HCT116 (cell line): ENCODE measurements at regions not wholly inside any gene's neighbourhood (a gene's known extent, or its start where the extent isn't known, plus 50 kb on each side); places are given as distances from the start of the nearest gene placed in this dataset.

Source experiments
- ATAC-seq: fragments of 200-7000 bp; cut with Tn5 transposase; 2 replicates; pipeline ENCODE4 v1.9.1; 2020; ENCODE audit warnings: mild to moderate bottlenecking, moderate library complexity
- BruUV-seq: library from RNA; stranded (reverse); fragments of 400-500 nt; replicated peaks from 2 replicates; lab custom pipeline; 2021; lab: Mats Ljungman, UMichigan
- CTCF ChIA-PET: fragments of 300-600 bp; sonication (Branson Sonifier 250); formaldehyde crosslinking; loops from one replicate; lab custom pipeline; 2021; ENCODE audit warnings: antibody characterized with exemption; lab: Charles Lee
- POLR2A ChIA-PET: fragments of 300-600, 350-600 bp; sonication (Branson Sonifier 250); formaldehyde crosslinking; loops from one replicate; lab custom pipeline; 2021; ENCODE audit warnings: antibody characterized with exemption; lab: Charles Lee
- RAD21 ChIA-PET, 2 experiments: fragments of 300-600 bp; sonication (Branson Sonifier 250); formaldehyde crosslinking; loops; one replicate each; lab custom pipeline; 2023; ENCODE audit warnings: low total read pairs in 2 of 2; ENCODE audit not compliant: uncharacterized antibody in 2 of 2, unreplicated experiment in 2 of 2, low non-redundant PET in 1 of 2; lab: Charles Lee
- DNase-seq: peaks from one replicate; pipeline ENCODE4 v3.0.0-alpha.2; 2010; ENCODE audit warnings: low read depth, low spot score
- H2AFZ ChIP-seq: fragments of 200-600 bp; shearing (Covaris generic), sonication (generic); 2 replicates; pipeline ENCODE4 v1.6.1; 2017; ENCODE audit warnings: low read depth, mixed run types, mixed read lengths, antibody characterized with exemption, low read length; ENCODE audit not compliant: poor library complexity, severe bottlenecking
- H3K27ac ChIP-seq: 2 replicates; pipeline ENCODE4 v1.5.1; 2012; ENCODE audit warnings: low read depth, low read length
- H3K27me3 ChIP-seq: fragments of 200-600 bp; sonication (generic); 2 replicates; pipeline ENCODE4 v1.6.1; 2016; ENCODE audit warnings: mixed run types, low read length, mixed read lengths; ENCODE audit not compliant: insufficient read depth
- H3K36me3 ChIP-seq, 2 experiments: fragments of 200-500 bp in 1 of 2; fragments of 200-600 bp in 1 of 2; sonication (Bioruptor generic) in 1 of 2; sonication (generic) in 1 of 2; 2 replicates each; pipeline versions ENCODE4 v1.5.1 to v1.6.1; 2014 to 2016; ENCODE audit warnings: low read length in 2 of 2, inconsistent platforms in 1 of 2, mixed read lengths in 1 of 2, mixed run types in 1 of 2; ENCODE audit not compliant: insufficient read depth in 2 of 2, control insufficient read depth in 1 of 2
- H3K4me1 ChIP-seq, 2 experiments: fragments of 200-600 bp in 1 of 2; sonication (generic) in 1 of 2; 2 replicates each; pipeline versions ENCODE4 v1.5.1 to v1.6.1; 2012 to 2017; ENCODE audit warnings: low read length in 2 of 2, inconsistent platforms in 1 of 2, mild to moderate bottlenecking in 1 of 2, mixed read lengths in 1 of 2, mixed run types in 1 of 2, moderate library complexity in 1 of 2; ENCODE audit not compliant: insufficient read depth in 2 of 2, control insufficient read depth in 1 of 2
- H3K4me2 ChIP-seq: fragments of 200-600 bp; sonication (generic); 2 replicates; pipeline ENCODE4 v1.6.1; 2017; ENCODE audit warnings: mixed run types, low read length, mixed read lengths
- H3K4me3 ChIP-seq, 2 experiments: fragments of 200-600 bp in 1 of 2; sonication (generic) in 1 of 2; replicated peaks in 1 of 2; 2 replicates each; pipeline ENCODE4 v1.5.1; 2011 to 2016; ENCODE audit warnings: low read length in 2 of 2, control low read depth in 1 of 2, low read depth in 1 of 2, mild to moderate bottlenecking in 1 of 2, mixed read lengths in 1 of 2, mixed run types in 1 of 2
- H3K79me2 ChIP-seq: fragments of 200-600 bp; sonication (generic); 2 replicates; pipeline ENCODE4 v1.6.1; 2017; ENCODE audit warnings: mild to moderate bottlenecking, mixed run types, low read length, moderate library complexity, mixed read lengths; ENCODE audit not compliant: insufficient read depth
- H3K9ac ChIP-seq: fragments of 200-600 bp; sonication (generic); 2 replicates; pipeline ENCODE4 v1.6.1; 2016; ENCODE audit warnings: low read length, mixed read lengths
- H3K9me2 ChIP-seq: fragments of 200-600 bp; sonication (generic), shearing (Covaris generic); 2 replicates; pipeline ENCODE4 v1.6.1; 2017; ENCODE audit warnings: mixed run types, mild to moderate bottlenecking, moderate library complexity; ENCODE audit not compliant: insufficient read depth
- H3K9me3 ChIP-seq, 2 experiments: fragments of 200-500 bp in 1 of 2; fragments of 200-600 bp in 1 of 2; sonication (Bioruptor generic) in 1 of 2; sonication (generic) in 1 of 2; 2 replicates each; pipeline ENCODE4 v1.6.1; 2014 to 2017; ENCODE audit warnings: low read length in 2 of 2, mixed read lengths in 2 of 2, inconsistent platforms in 1 of 2, low read depth in 1 of 2, mild to moderate bottlenecking in 1 of 2, mixed run types in 1 of 2, moderate library complexity in 1 of 2; ENCODE audit not compliant: control insufficient read depth in 1 of 2, insufficient read depth in 1 of 2
- H4K20me1 ChIP-seq: fragments of 200-600 bp; sonication (generic), shearing (Covaris generic); 2 replicates; pipeline ENCODE4 v1.6.1; 2017; ENCODE audit warnings: mixed run types, mild to moderate bottlenecking, moderate library complexity; ENCODE audit not compliant: insufficient read depth
- CBX3 ChIP-seq: IDR thresholded peaks from 2 replicates; pipeline ENCODE4 v1.6.1; 2012; ENCODE audit warnings: low read depth
- EZH2phosphoT487 ChIP-seq: fragments of 200-600 bp; IDR thresholded peaks from 2 replicates; pipeline ENCODE4 v1.6.1; 2018; ENCODE audit warnings: antibody characterized with exemption, borderline replicate concordance
- FOSL1 ChIP-seq: IDR thresholded peaks from 2 replicates; pipeline ENCODE4 v1.6.1; 2012; ENCODE audit warnings: low read depth
- POLR2A ChIP-seq: IDR thresholded peaks from 2 replicates; pipeline ENCODE4 v1.7.0; 2011; ENCODE audit warnings: borderline replicate concordance; ENCODE audit not compliant: insufficient read depth, insufficient read length; ENCODE audit errors: extremely low read depth
- RAD21 ChIP-seq: IDR thresholded peaks from 2 replicates; pipeline ENCODE4 v1.6.1; 2012; ENCODE audit warnings: low read depth, mild to moderate bottlenecking
- TCF7L2 ChIP-seq: IDR thresholded peaks from 2 replicates; pipeline ENCODE4 v1.7.0; 2011; ENCODE audit warnings: borderline replicate concordance, inconsistent platforms; ENCODE audit not compliant: insufficient read depth, insufficient read length; ENCODE audit errors: extremely low read depth
- intact Hi-C: fragments of 100-400 bp; cut with micrococcal nuclease; formaldehyde crosslinking; loops from 2 replicates; pipeline ENCODE4 v1.10.0; 2022
- TF ChIP-seq, protein P1 (sequence below): IDR thresholded peaks from 2 replicates; pipeline ENCODE4 v1.6.1; 2012; ENCODE audit warnings: low read depth
- TF ChIP-seq, protein P2 (sequence below): IDR thresholded peaks from 2 replicates; pipeline ENCODE4 v1.6.1; 2012
- TF ChIP-seq, protein P3 (sequence below): IDR thresholded peaks from 2 replicates; pipeline ENCODE4 v1.6.1; 2011; ENCODE audit warnings: mild to moderate bottlenecking, low read length, moderate library complexity; ENCODE audit not compliant: insufficient replicate concordance; ENCODE audit errors: extremely low read depth
- TF ChIP-seq, protein P4 (sequence below): IDR thresholded peaks from 2 replicates; pipeline ENCODE4 v1.6.1; 2012

DNA sequence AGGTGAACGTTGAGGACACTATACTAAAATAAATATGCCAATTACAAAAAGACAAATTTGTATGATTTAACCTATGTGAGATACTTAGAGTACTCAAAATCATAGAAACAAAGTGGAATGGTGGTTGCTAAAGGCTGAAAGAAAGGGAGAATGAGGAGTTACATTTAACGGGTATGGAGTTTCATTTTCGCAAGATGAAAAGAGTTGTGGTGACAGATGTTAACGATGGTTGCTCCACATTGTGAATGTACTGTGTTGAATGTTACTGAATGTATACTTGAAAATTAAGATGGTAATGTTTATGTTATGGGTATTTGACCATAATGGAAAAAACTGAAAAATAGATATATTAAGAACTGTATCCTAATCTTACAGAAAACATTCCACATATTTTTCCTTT, 51.3 kb upstream of the MOCS2 start:
- RAD21 ChIA-PET = no interaction called here
- TF ChIP-seq, protein P1, sequence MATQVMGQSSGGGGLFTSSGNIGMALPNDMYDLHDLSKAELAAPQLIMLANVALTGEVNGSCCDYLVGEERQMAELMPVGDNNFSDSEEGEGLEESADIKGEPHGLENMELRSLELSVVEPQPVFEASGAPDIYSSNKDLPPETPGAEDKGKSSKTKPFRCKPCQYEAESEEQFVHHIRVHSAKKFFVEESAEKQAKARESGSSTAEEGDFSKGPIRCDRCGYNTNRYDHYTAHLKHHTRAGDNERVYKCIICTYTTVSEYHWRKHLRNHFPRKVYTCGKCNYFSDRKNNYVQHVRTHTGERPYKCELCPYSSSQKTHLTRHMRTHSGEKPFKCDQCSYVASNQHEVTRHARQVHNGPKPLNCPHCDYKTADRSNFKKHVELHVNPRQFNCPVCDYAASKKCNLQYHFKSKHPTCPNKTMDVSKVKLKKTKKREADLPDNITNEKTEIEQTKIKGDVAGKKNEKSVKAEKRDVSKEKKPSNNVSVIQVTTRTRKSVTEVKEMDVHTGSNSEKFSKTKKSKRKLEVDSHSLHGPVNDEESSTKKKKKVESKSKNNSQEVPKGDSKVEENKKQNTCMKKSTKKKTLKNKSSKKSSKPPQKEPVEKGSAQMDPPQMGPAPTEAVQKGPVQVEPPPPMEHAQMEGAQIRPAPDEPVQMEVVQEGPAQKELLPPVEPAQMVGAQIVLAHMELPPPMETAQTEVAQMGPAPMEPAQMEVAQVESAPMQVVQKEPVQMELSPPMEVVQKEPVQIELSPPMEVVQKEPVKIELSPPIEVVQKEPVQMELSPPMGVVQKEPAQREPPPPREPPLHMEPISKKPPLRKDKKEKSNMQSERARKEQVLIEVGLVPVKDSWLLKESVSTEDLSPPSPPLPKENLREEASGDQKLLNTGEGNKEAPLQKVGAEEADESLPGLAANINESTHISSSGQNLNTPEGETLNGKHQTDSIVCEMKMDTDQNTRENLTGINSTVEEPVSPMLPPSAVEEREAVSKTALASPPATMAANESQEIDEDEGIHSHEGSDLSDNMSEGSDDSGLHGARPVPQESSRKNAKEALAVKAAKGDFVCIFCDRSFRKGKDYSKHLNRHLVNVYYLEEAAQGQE = no peak
- no peak for TF ChIP-seq RAD21
- no peak for TF ChIP-seq EZH2phosphoT487
- TF ChIP-seq TCF7L2 = no peak
- TF ChIP-seq, protein P2, sequence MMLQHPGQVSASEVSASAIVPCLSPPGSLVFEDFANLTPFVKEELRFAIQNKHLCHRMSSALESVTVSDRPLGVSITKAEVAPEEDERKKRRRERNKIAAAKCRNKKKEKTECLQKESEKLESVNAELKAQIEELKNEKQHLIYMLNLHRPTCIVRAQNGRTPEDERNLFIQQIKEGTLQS = no peak
- TF ChIP-seq FOSL1 = no peak
- TF ChIP-seq, protein P3, sequence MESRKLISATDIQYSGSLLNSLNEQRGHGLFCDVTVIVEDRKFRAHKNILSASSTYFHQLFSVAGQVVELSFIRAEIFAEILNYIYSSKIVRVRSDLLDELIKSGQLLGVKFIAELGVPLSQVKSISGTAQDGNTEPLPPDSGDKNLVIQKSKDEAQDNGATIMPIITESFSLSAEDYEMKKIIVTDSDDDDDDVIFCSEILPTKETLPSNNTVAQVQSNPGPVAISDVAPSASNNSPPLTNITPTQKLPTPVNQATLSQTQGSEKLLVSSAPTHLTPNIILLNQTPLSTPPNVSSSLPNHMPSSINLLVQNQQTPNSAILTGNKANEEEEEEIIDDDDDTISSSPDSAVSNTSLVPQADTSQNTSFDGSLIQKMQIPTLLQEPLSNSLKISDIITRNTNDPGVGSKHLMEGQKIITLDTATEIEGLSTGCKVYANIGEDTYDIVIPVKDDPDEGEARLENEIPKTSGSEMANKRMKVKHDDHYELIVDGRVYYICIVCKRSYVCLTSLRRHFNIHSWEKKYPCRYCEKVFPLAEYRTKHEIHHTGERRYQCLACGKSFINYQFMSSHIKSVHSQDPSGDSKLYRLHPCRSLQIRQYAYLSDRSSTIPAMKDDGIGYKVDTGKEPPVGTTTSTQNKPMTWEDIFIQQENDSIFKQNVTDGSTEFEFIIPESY = no peak
- TF ChIP-seq POLR2A = no peak
- TF ChIP-seq, protein P4, sequence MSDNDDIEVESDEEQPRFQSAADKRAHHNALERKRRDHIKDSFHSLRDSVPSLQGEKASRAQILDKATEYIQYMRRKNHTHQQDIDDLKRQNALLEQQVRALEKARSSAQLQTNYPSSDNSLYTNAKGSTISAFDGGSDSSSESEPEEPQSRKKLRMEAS = no peak
- no peak for TF ChIP-seq CBX3
- TF ChIP-seq, all 23 proteins: peak for 0

More for the DNA sequence above, 51.3 kb upstream of the MOCS2 start:
- no peaks in the 10 kb centered on the region for H4K20me1 ChIP-seq
- no TSS peak for BruUV-seq
- no peaks in the 10 kb centered on the region for H3K79me2 ChIP-seq
- H3K4me2 ChIP-seq = no peak overlapping the region
- no peaks in the 10 kb centered on the region; the same call in 1 of the 2 replicates for H3K9me2 ChIP-seq
- H2AFZ ChIP-seq = no peak overlapping the region
- no peak overlapping the region for H3K9ac ChIP-seq
- DNase-seq (no peak), ATAC-seq (no peak)
- no peaks in the 10 kb centered on the region for H3K36me3 ChIP-seq
- intact Hi-C loops = no loop called here
- H3K9me3 ChIP-seq = no peaks in the 10 kb centered on the region
- H3K4me3 ChIP-seq = no peak overlapping the region
- H3K27me3 ChIP-seq = no peaks in the 10 kb centered on the region
- H3K27ac ChIP-seq = no peak overlapping the region
- CTCF ChIA-PET = no interaction called here
- H3K4me1 ChIP-seq = no peaks in the 10 kb centered on the region
- POLR2A ChIA-PET = no interaction called here
